NCI-H128 (cell line): ENCODE measurements at regions not wholly inside any gene's neighbourhood (a gene's known extent, or its start where the extent isn't known, plus 50 kb on each side); places are given as distances from the start of the nearest gene placed in this dataset.

Experiments used
- DNase-seq: peaks from one replicate; lab custom pipeline; 2025; ENCODE audit not compliant: unreplicated experiment; lab: John Stamatoyannopoulos, UW

- DNase-seq = no peak
Measured at GRCh38 chr2:64396551-64396950, 57.4 kb upstream of the LGALSL start.

- DNase-seq = no peak
Measured at GRCh38 chr2:64398516-64399129, 55.3 kb upstream of the LGALSL start.

- DNase-seq = no peak
Measured at GRCh38 chr2:64399521-64399920, 54.4 kb upstream of the LGALSL start.

- no peak for DNase-seq
Measured at GRCh38 chr2:64400105-64400728, 53.7 kb upstream of the LGALSL start.

- no peak for DNase-seq
Measured at GRCh38 chr2:64400733-64401528, 53.0 kb upstream of the LGALSL start.

- no peak for DNase-seq
Measured at GRCh38 chr2:64401529-64401880, 52.5 kb upstream of the LGALSL start.

- DNase-seq = no peak
Measured at GRCh38 chr2:64402876-64403275, 51.1 kb upstream of the LGALSL start.

GRCh38 chr2:64403426-64403825, 50.5 kb upstream of the LGALSL start:
- no peak for DNase-seq

- DNase-seq = no peak
Measured at GRCh38 chr2:64404002-64404731, 49.8 kb upstream of the LGALSL start.
